T-helper 2 cell treated with Interferon-gamma antibody and Interleukin-4, amounts not matched to agents 5 μg/mL and 100 μg/mL, for 36 hours (primary cell): ENCODE measurements at regions not wholly inside any gene's neighbourhood (a gene's known extent, or its start where the extent isn't known, plus 50 kb on each side); places are given as distances from the start of the nearest gene placed in this dataset.

Experiments used
- DNase-seq: peaks from one replicate; pipeline ENCODE4 v3.0.0; 2021; ENCODE audit warnings: low spot score
- H3K27ac Mint-ChIP-seq: one replicate; pipeline ENCODE4 v1.8.0; 2021; ENCODE audit warnings: mild to moderate bottlenecking, mixed read lengths
- H3K27me3 Mint-ChIP-seq: one replicate; pipeline ENCODE4 v1.8.0; 2021; ENCODE audit warnings: low read depth, mixed read lengths
- H3K36me3 Mint-ChIP-seq: one replicate; pipeline ENCODE4 v1.8.0; 2021; ENCODE audit warnings: low read depth, mixed read lengths
- H3K4me1 Mint-ChIP-seq: one replicate; pipeline ENCODE4 v1.8.0; 2021; ENCODE audit warnings: low read depth, mixed read lengths
- H3K4me3 Mint-ChIP-seq: one replicate; pipeline ENCODE4 v1.8.0; 2022; ENCODE audit warnings: mild to moderate bottlenecking, moderate library complexity, mixed read lengths
- H3K9me3 Mint-ChIP-seq: one replicate; pipeline ENCODE4 v1.8.0; 2021; ENCODE audit warnings: mixed read lengths

GRCh38 chr11:13110929-13111812, 102.1 kb downstream of the RASSF10 start:
- Mint-ChIP-seq H3K4me3 (no peak overlapping the region), H3K36me3 (no peaks in the 10 kb centered on the region), H3K27ac (no peak overlapping the region), H3K27me3 (peaks cover 3% of the 10 kb centered on the region), H3K4me1 (no peaks in the 10 kb centered on the region), H3K9me3 (no peaks in the 10 kb centered on the region)
- no peak for DNase-seq

GRCh38 chr11:13111813-13112130, 102.7 kb downstream of the RASSF10 start:
- no peak overlapping the region for H3K4me3 Mint-ChIP-seq
- H3K4me1 Mint-ChIP-seq = no peaks in the 10 kb centered on the region
- no peaks in the 10 kb centered on the region for H3K9me3 Mint-ChIP-seq
- no peaks in the 10 kb centered on the region for H3K36me3 Mint-ChIP-seq
- DNase-seq = no peak
- H3K27ac Mint-ChIP-seq = no peak overlapping the region
- peaks cover 3% of the 10 kb centered on the region for H3K27me3 Mint-ChIP-seq

- Mint-ChIP-seq H3K4me3 (no peak overlapping the region), H3K36me3 (no peaks in the 10 kb centered on the region), H3K4me1 (no peaks in the 10 kb centered on the region), H3K27me3 (peaks cover 2% of the 10 kb centered on the region), H3K27ac (no peak overlapping the region), H3K9me3 (no peaks in the 10 kb centered on the region)
- no peak for DNase-seq
Observed at GRCh38 chr11:13114566-13115379, 105.7 kb downstream of the RASSF10 start.

- H3K27ac Mint-ChIP-seq = no peak overlapping the region
- H3K27me3 Mint-ChIP-seq = peaks cover 2% of the 10 kb centered on the region
- DNase-seq = no peak
- H3K36me3 Mint-ChIP-seq = no peaks in the 10 kb centered on the region
- H3K4me3 Mint-ChIP-seq = no peak overlapping the region
- H3K9me3 Mint-ChIP-seq = no peaks in the 10 kb centered on the region
- H3K4me1 Mint-ChIP-seq = no peaks in the 10 kb centered on the region
Observed at GRCh38 chr11:13115380-13115675, 106.2 kb downstream of the RASSF10 start.

GRCh38 chr11:13116491-13116890, 107.4 kb downstream of the RASSF10 start:
- H3K27ac Mint-ChIP-seq = no peak overlapping the region
- no peak overlapping the region for H3K4me3 Mint-ChIP-seq
- peaks cover 2% of the 10 kb centered on the region for H3K27me3 Mint-ChIP-seq
- H3K4me1 Mint-ChIP-seq = no peaks in the 10 kb centered on the region
- H3K9me3 Mint-ChIP-seq = no peaks in the 10 kb centered on the region
- DNase-seq = no peak
- H3K36me3 Mint-ChIP-seq = no peaks in the 10 kb centered on the region

- Mint-ChIP-seq H3K9me3 (no peaks in the 10 kb centered on the region), H3K4me1 (no peaks in the 10 kb centered on the region), H3K27ac (no peak overlapping the region), H3K36me3 (no peaks in the 10 kb centered on the region), H3K4me3 (no peak overlapping the region), H3K27me3 (peaks cover 2% of the 10 kb centered on the region)
- no peak for DNase-seq
Observed at GRCh38 chr11:13117344-13117743, 108.2 kb downstream of the RASSF10 start.

- DNase-seq = no peak
- Mint-ChIP-seq H3K36me3 (no peaks in the 10 kb centered on the region), H3K27me3 (peaks cover 4% of the 10 kb centered on the region), H3K27ac (no peak overlapping the region), H3K4me3 (no peak overlapping the region), H3K4me1 (no peaks in the 10 kb centered on the region), H3K9me3 (no peaks in the 10 kb centered on the region)
Observed at GRCh38 chr11:13118194-13118593, 109.1 kb downstream of the RASSF10 start.

GRCh38 chr11:13118650-13119049, 109.5 kb downstream of the RASSF10 start:
- no peak for DNase-seq
- Mint-ChIP-seq H3K27ac (no peak overlapping the region), H3K36me3 (no peaks in the 10 kb centered on the region), H3K27me3 (peaks cover 6% of the 10 kb centered on the region), H3K4me3 (no peak overlapping the region), H3K9me3 (no peaks in the 10 kb centered on the region), H3K4me1 (no peaks in the 10 kb centered on the region)

- no peaks in the 10 kb centered on the region for H3K36me3 Mint-ChIP-seq
- peaks cover 10% of the 10 kb centered on the region for H3K27me3 Mint-ChIP-seq
- H3K4me1 Mint-ChIP-seq = no peaks in the 10 kb centered on the region
- no peak for DNase-seq
- H3K4me3 Mint-ChIP-seq = no peak overlapping the region
- no peaks in the 10 kb centered on the region for H3K9me3 Mint-ChIP-seq
- no peak overlapping the region for H3K27ac Mint-ChIP-seq
Observed at GRCh38 chr11:13119361-13119760, 110.2 kb downstream of the RASSF10 start.

GRCh38 chr11:13119941-13120520, 110.9 kb downstream of the RASSF10 start:
- no peaks in the 10 kb centered on the region for H3K36me3 Mint-ChIP-seq
- no peaks in the 10 kb centered on the region for H3K4me1 Mint-ChIP-seq
- no peaks in the 10 kb centered on the region for H3K9me3 Mint-ChIP-seq
- DNase-seq = no peak
- H3K27me3 Mint-ChIP-seq = peaks cover 11% of the 10 kb centered on the region
- H3K27ac Mint-ChIP-seq = no peak overlapping the region
- no peak overlapping the region for H3K4me3 Mint-ChIP-seq

GRCh38 chr11:13120691-13121090, 111.6 kb downstream of the RASSF10 start:
- Mint-ChIP-seq H3K9me3 (no peaks in the 10 kb centered on the region), H3K36me3 (no peaks in the 10 kb centered on the region), H3K27me3 (peaks cover 11% of the 10 kb centered on the region), H3K4me1 (no peaks in the 10 kb centered on the region), H3K4me3 (no peak overlapping the region), H3K27ac (no peak overlapping the region)
- no peak for DNase-seq

GRCh38 chr11:13126430-13126829, 117.3 kb downstream of the RASSF10 start:
- H3K4me3 Mint-ChIP-seq = no peak overlapping the region
- H3K27ac Mint-ChIP-seq = no peak overlapping the region
- H3K36me3 Mint-ChIP-seq = no peaks in the 10 kb centered on the region
- no peaks in the 10 kb centered on the region for H3K4me1 Mint-ChIP-seq
- peaks cover 9% of the 10 kb centered on the region for H3K27me3 Mint-ChIP-seq
- no peaks in the 10 kb centered on the region for H3K9me3 Mint-ChIP-seq
- no peak for DNase-seq

GRCh38 chr11:13127161-13127560, 118.0 kb downstream of the RASSF10 start:
- peaks cover 9% of the 10 kb centered on the region for H3K27me3 Mint-ChIP-seq
- H3K36me3 Mint-ChIP-seq = no peaks in the 10 kb centered on the region
- no peak overlapping the region for H3K4me3 Mint-ChIP-seq
- H3K4me1 Mint-ChIP-seq = no peaks in the 10 kb centered on the region
- no peaks in the 10 kb centered on the region for H3K9me3 Mint-ChIP-seq
- H3K27ac Mint-ChIP-seq = no peak overlapping the region
- DNase-seq = no peak

- Mint-ChIP-seq H3K27me3 (peaks cover 8% of the 10 kb centered on the region), H3K9me3 (no peaks in the 10 kb centered on the region), H3K4me3 (no peak overlapping the region), H3K27ac (no peak overlapping the region), H3K36me3 (no peaks in the 10 kb centered on the region), H3K4me1 (no peaks in the 10 kb centered on the region)
- no peak for DNase-seq
Observed at GRCh38 chr11:13128354-13128753, 119.2 kb downstream of the RASSF10 start.
